Sciatic nerve (tissue), 2 donors: ENCODE measurements at regions not wholly inside any gene's neighbourhood (a gene's known extent, or its start where the extent isn't known, plus 50 kb on each side); places are given as distances from the start of the nearest gene placed in this dataset.
"Not testable (repeated sequence)": the region's sequence is repeated elsewhere in the genome, so short reads cannot be mapped to it uniquely, and the experiment has no call there.

ENCODE experiments used
- ATAC-seq: fragments of 200-7000 bp; cut with Tn5 transposase; one replicate; pipeline ENCODE4 v1.9.1; 2020; ENCODE audit warnings: mild to moderate bottlenecking, moderate library complexity
- DNase-seq: peaks from one replicate; pipeline ENCODE4 v3.0.0-alpha.2; 2020; ENCODE audit warnings: low spot score
- intact Hi-C: fragments of 100-400 bp; cut with DNase I; formaldehyde crosslinking; loops from one replicate; pipeline ENCODE4 v1.14.2; 2022
- donor health status: DM: no; HTN: no; CAD: no.
- donor health status: DM: no; HTN: no; CAD: no.

GRCh38 chr17:13659051-13659450 lies 57.3 kb upstream of the HS3ST3A1 start:
- ATAC-seq, DNase-seq, intact Hi-C loops: not testable (repeated sequence)

GRCh38 chr17:13665872-13666635 lies 64.3 kb upstream of the HS3ST3A1 start:
- intact Hi-C loops, result no loop called here
- DNase-seq (no peak), ATAC-seq (no peak)

- no peak for DNase-seq
- no peak for ATAC-seq
- intact Hi-C loops, result no loop called here
Observed at GRCh38 chr17:13671341-13671740, 69.6 kb upstream of the HS3ST3A1 start.

- ATAC-seq, result no peak
- intact Hi-C loops, result no loop called here
- DNase-seq, result no peak
Observed at GRCh38 chr17:13671771-13672170, 70.0 kb upstream of the HS3ST3A1 start.

GRCh38 chr17:13678361-13678760 lies 76.6 kb upstream of the HS3ST3A1 start:
- ATAC-seq (no peak), DNase-seq (no peak)
- intact Hi-C loops, result no loop called here

GRCh38 chr17:13678841-13679240 lies 77.1 kb upstream of the HS3ST3A1 start:
- no peak for ATAC-seq
- intact Hi-C loops, result no loop called here
- DNase-seq, result no peak

- ATAC-seq (no peak), DNase-seq (no peak)
- intact Hi-C loops, result no loop called here
Observed at GRCh38 chr17:13688716-13689115, 87.0 kb upstream of the HS3ST3A1 start.

GRCh38 chr17:13690806-13691205 lies 89.1 kb upstream of the HS3ST3A1 start:
- ATAC-seq (no peak), DNase-seq (no peak)
- intact Hi-C loops, result no loop called here

GRCh38 chr17:13694934-13695333 lies 93.2 kb upstream of the HS3ST3A1 start:
- intact Hi-C loops, result no loop called here
- DNase-seq (no peak), ATAC-seq (no peak)

- intact Hi-C loops, result no loop called here
- DNase-seq (no peak), ATAC-seq (no peak)
Observed at GRCh38 chr17:13698832-13699231, 97.1 kb upstream of the HS3ST3A1 start.

GRCh38 chr17:13699261-13699660 lies 97.5 kb upstream of the HS3ST3A1 start:
- DNase-seq, result no peak
- intact Hi-C loops, result no loop called here

GRCh38 chr17:13702266-13702665 lies 100.5 kb upstream of the HS3ST3A1 start:
- ATAC-seq, result no peak
- intact Hi-C loops, result no loop called here
- no peak for DNase-seq

More at GRCh38 chr17:13699261-13699660, 97.5 kb upstream of the HS3ST3A1 start:
- no peak for ATAC-seq

GRCh38 chr17:13704333-13704732 lies 102.6 kb upstream of the HS3ST3A1 start:
- intact Hi-C loops, result no loop called here
- ATAC-seq, result no peak
- DNase-seq, result no peak

GRCh38 chr17:13705221-13705620 lies 103.5 kb upstream of the HS3ST3A1 start:
- intact Hi-C loops, result no loop called here
- no peak for ATAC-seq
- DNase-seq, result no peak

- DNase-seq, result no peak
- no peak for ATAC-seq
- intact Hi-C loops, result no loop called here
Observed at GRCh38 chr17:13721705-13722104, 120.0 kb upstream of the HS3ST3A1 start.

GRCh38 chr17:13725288-13725990 lies 123.7 kb upstream of the HS3ST3A1 start:
- intact Hi-C loops, result no loop called here
- ATAC-seq, result no peak
- DNase-seq, result no peak

GRCh38 chr17:13727441-13728171 lies 125.9 kb upstream of the HS3ST3A1 start:
- DNase-seq (no peak), ATAC-seq (no peak)
- intact Hi-C loops, result no loop called here

GRCh38 chr17:13728781-13729180 lies 127.1 kb upstream of the HS3ST3A1 start:
- DNase-seq (no peak), ATAC-seq (no peak)
- intact Hi-C loops, result no loop called here

GRCh38 chr17:13729466-13730134 lies 127.9 kb upstream of the HS3ST3A1 start:
- ATAC-seq (no peak), DNase-seq (no peak)
- intact Hi-C loops, result no loop called here
